AG04449 (cell line): ENCODE measurements at regions not wholly inside any gene's neighbourhood (a gene's known extent, or its start where the extent isn't known, plus 50 kb on each side); places are given as distances from the start of the nearest gene placed in this dataset.

Experiments
- CTCF ChIA-PET: fragments of 350-600 bp; formaldehyde crosslinking; extraction: SDS; loops from one replicate; lab custom pipeline; 2021; ENCODE audit warnings: antibody characterized with exemption; lab: Yijun Ruan, JAX
- POLR2A ChIA-PET: fragments of 400-600, 350-600 bp; formaldehyde crosslinking; extraction: SDS; loops from one replicate; lab custom pipeline; 2020; ENCODE audit warnings: antibody characterized with exemption, inconsistent platforms; lab: Yijun Ruan, JAX
- DNase-seq: peaks from one replicate; pipeline ENCODE4 v3.0.0-alpha.2; 2010; ENCODE audit warnings: low read depth, low spot score
- H3K4me3 ChIP-seq: 2 replicates; pipeline ENCODE4 v1.5.1; 2011; ENCODE audit warnings: low read depth, mild to moderate bottlenecking, control low read depth, low read length
- CTCF ChIP-seq: IDR thresholded peaks from one replicate; pipeline ENCODE4 v1.5.1; 2011; ENCODE audit warnings: mild to moderate bottlenecking, moderate library complexity, low read length, control low read depth, inconsistent platforms; ENCODE audit not compliant: insufficient read depth; ENCODE audit errors: missing control alignments

DNA sequence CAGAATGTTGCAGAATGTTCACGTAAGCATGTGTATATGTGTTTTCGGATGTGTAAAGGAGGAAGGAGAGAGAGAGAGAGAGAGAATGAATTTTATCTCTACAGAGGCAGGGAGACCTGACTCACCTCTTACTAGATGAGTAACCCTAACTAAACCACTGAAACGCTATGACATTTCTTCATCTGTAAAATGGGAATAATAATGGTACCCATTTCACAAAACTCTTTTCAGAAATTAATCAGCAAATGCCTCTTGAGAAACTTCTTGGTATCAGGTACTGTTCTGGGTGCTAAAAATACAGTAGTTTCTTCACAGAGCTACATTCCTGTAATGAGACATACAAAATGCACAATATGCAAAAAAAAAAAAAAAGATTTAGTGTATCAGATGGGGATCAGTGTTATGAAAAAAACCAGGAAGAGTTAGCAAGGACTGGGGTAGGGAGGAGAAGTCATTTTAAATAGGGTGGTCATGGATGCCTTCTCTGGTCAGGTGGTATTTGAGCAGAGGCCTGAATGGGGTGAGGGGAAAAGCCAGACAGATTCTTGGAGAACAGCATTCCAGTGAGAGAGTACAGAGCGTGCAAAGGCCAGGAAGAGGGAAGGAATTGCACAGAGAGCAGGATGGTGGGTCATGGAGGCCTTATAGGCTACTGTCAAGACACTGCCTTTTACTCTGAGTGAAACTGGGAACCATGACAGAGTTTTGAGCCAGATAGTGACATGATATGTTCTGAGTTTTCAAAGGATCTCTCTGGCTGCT, 84.9 kb upstream of the SPANXB1 start:
- POLR2A ChIA-PET: no interaction called here
- no peak for DNase-seq
- TF ChIP-seq CTCF: no peak
- CTCF ChIA-PET: interaction anchor here (1.3 to 3.4 kb wide), 4 partner anchors 152 to 1605 kb away, joined by 3 to 22 read pairs (median 6); no protein-coding TSS in a partner anchor
- no peak overlapping the region for H3K4me3 ChIP-seq

GRCh38 chrX:140918398-140919038, 83.9 kb upstream of the SPANXB1 start:
- no peak for DNase-seq
- CTCF ChIA-PET: interaction anchor here (1.3 to 3.4 kb wide), 5 partner anchors 13 to 1604 kb away, joined by 3 to 22 read pairs (median 4); no protein-coding TSS in a partner anchor
- TF ChIP-seq CTCF: peak; percentile 42
- POLR2A ChIA-PET: interaction anchor here (0.6 kb wide), 1 partner anchor 17 kb away, joined by 4 read pairs; no protein-coding TSS in a partner anchor
- H3K4me3 ChIP-seq: no peak overlapping the region

DNA sequence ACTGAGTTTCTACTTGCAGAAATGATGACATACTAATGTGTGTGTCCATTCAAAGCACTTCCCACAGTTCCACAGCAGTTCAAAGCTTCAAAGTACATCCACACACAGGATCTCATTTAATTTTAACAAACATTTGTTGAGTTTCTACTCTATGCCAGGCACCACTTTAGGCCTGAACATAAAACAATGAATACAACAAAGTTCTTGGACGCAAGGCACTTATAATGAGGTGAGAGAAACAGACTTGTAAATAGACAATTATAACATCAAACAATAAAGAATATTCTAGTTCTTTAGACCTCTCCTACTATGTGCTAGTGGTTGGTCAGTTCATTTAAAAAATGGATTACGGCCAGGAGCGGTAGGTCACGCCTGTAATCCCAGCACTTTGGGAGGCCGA, 82.0 kb upstream of the SPANXB1 start:
- ChIA-PET POLR2A (no interaction called here), CTCF (interaction anchor here (3.4 kb wide), 1 partner anchor 359 kb away, joined by 22 read pairs; no protein-coding TSS in a partner anchor)
- no peak overlapping the region for H3K4me3 ChIP-seq
- no peak for DNase-seq
- no peak for TF ChIP-seq CTCF

- no peak for DNase-seq
- ChIA-PET CTCF (no interaction called here), POLR2A (no interaction called here)
- H3K4me3 ChIP-seq: no peak overlapping the region
- no peak for TF ChIP-seq CTCF
These were observed 79.3 kb upstream of the SPANXB1 start for GRCh38 chrX:140923118-140923517.

DNA sequence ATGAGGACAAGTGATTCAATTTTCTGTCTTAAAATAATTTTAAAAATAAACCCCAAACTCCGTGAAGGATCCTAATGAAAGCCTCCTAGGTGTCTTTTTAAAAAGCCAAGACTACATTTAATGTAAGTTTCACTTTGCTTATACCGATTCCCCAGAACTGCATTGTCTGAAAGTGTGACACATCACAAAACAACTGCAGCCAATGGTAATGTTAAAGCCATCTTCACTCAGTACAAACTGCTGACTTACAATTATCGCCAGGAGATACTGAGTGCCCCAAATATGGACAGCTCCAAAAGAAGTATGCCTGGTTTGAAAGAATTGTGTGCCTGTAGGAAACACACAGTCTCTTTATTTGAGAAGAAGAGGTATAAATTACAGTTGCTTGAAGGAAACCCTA, 73.7 kb upstream of the SPANXB1 start:
- H3K4me3 ChIP-seq: no peak overlapping the region
- TF ChIP-seq CTCF: no peak
- ChIA-PET CTCF (no interaction called here), POLR2A (no interaction called here)
- DNase-seq: no peak

- CTCF ChIA-PET: interaction anchor here (1.1 kb wide), 1 partner anchor 347 kb away, joined by 3 read pairs; no protein-coding TSS in a partner anchor
- POLR2A ChIA-PET: no interaction called here
- DNase-seq: no peak
- H3K4me3 ChIP-seq: no peak overlapping the region
- TF ChIP-seq CTCF: no peak
These were observed 69.4 kb upstream of the SPANXB1 start for GRCh38 chrX:140933016-140933415.
